ENCODE measurements at regions not wholly inside any gene's neighbourhood (a gene's known extent, or its start where the extent isn't known, plus 50 kb on each side); places are given as distances from the start of the nearest gene placed in this dataset.

DNA sequence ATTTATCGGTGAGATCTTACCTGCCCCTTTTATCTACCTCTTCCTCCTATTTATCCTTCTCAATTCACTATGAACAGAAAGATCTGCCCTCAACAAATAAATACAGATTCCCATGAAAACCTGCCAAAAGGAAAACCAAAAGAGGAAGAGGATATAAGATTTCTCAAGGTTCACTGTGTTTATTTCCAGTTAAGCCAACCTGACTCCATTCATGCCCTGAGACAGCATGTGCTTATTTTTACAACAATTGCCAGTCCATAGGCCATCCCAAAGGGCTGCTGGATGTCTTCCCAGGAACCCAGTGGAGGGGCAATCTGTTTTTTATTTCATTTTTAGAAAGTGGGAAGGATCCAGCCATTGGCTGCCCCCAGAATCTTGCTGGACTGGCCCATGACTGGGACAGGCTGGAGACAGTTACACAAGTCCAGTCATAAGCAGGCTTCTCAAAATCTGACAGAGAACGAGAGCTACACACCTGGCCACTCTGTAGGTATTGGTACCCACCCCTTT, 209.1 kb downstream of the IRS2 start:
- no peak for TF ChIP-seq FOXP2 (optimal IDR thresholded peaks at IDR 0.05; ENCODE audit: borderline replicate concordance, extremely low read depth, extremely low read length, insufficient read depth)
- no peak for TF ChIP-seq POLR2AphosphoS5 (IDR thresholded peaks at IDR 0.05; ENCODE audit: low read depth, low read length)
- TF ChIP-seq, protein P1, sequence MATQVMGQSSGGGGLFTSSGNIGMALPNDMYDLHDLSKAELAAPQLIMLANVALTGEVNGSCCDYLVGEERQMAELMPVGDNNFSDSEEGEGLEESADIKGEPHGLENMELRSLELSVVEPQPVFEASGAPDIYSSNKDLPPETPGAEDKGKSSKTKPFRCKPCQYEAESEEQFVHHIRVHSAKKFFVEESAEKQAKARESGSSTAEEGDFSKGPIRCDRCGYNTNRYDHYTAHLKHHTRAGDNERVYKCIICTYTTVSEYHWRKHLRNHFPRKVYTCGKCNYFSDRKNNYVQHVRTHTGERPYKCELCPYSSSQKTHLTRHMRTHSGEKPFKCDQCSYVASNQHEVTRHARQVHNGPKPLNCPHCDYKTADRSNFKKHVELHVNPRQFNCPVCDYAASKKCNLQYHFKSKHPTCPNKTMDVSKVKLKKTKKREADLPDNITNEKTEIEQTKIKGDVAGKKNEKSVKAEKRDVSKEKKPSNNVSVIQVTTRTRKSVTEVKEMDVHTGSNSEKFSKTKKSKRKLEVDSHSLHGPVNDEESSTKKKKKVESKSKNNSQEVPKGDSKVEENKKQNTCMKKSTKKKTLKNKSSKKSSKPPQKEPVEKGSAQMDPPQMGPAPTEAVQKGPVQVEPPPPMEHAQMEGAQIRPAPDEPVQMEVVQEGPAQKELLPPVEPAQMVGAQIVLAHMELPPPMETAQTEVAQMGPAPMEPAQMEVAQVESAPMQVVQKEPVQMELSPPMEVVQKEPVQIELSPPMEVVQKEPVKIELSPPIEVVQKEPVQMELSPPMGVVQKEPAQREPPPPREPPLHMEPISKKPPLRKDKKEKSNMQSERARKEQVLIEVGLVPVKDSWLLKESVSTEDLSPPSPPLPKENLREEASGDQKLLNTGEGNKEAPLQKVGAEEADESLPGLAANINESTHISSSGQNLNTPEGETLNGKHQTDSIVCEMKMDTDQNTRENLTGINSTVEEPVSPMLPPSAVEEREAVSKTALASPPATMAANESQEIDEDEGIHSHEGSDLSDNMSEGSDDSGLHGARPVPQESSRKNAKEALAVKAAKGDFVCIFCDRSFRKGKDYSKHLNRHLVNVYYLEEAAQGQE (IDR thresholded peaks at IDR 0.05; ENCODE audit: insufficient read depth in 1 of 2, low read depth in 2 of 2, low read length in 2 of 2), result no peak
- no peak for TF ChIP-seq TAF1 (IDR thresholded peaks at IDR 0.05; ENCODE audit: borderline replicate concordance, insufficient read depth, low read length)
- TF ChIP-seq SIN3A (IDR thresholded peaks at IDR 0.05; ENCODE audit: borderline replicate concordance, insufficient read depth, low read length), result no peak
